ENCODE measurements at regions not wholly inside any gene's neighbourhood (a gene's known extent, or its start where the extent isn't known, plus 50 kb on each side); places are given as distances from the start of the nearest gene placed in this dataset.

- TF ChIP-seq YY1 (IDR thresholded peaks at IDR 0.05; ENCODE audit: insufficient read depth, insufficient read length) (no peak), SUZ12 (IDR thresholded peaks at IDR 0.05; ENCODE audit: extremely low read depth, insufficient read depth, insufficient read length) (no peak)
Measured at GRCh38 chr2:118473241-118473640, 374.2 kb downstream of the EN1 start.

Data from NT2/D1 (cell line).